Hepatocyte (in vitro differentiated cells): ENCODE measurements at regions not wholly inside any gene's neighbourhood (a gene's known extent, or its start where the extent isn't known, plus 50 kb on each side); places are given as distances from the start of the nearest gene placed in this dataset.

Source experiments
- DNase-seq: peaks from one replicate; pipeline ENCODE4 v3.0.0-alpha.2; 2016; ENCODE audit warnings: low spot score
- H2AFZ ChIP-seq: fragments of 200-600 bp; sonication (generic); 2 replicates; pipeline ENCODE4 v1.6.0; 2016; ENCODE audit warnings: antibody characterized with exemption, mild to moderate bottlenecking
- H3K27ac ChIP-seq: fragments of 200-600 bp; sonication (generic); 2 replicates; pipeline ENCODE4 v1.5.1; 2016; ENCODE audit warnings: mild to moderate bottlenecking
- H3K27me3 ChIP-seq: fragments of 200-600 bp; sonication (generic); 2 replicates; pipeline ENCODE4 v1.6.1; 2016
- H3K36me3 ChIP-seq: fragments of 200-600 bp; sonication (generic); replicated peaks from 2 replicates; pipeline ENCODE4 v1.5.1; 2016; ENCODE audit warnings: low read depth; ENCODE audit not compliant: insufficient read depth
- H3K4me1 ChIP-seq: fragments of 200-600 bp; sonication (generic); 2 replicates; pipeline ENCODE4 v1.5.1; 2016; ENCODE audit warnings: mild to moderate bottlenecking, moderate library complexity; ENCODE audit not compliant: insufficient read depth
- H3K4me2 ChIP-seq: fragments of 200-600 bp; sonication (generic); 2 replicates; pipeline ENCODE4 v1.6.0; 2016
- H3K4me3 ChIP-seq: fragments of 200-600 bp; sonication (generic); 2 replicates; pipeline ENCODE4 v1.5.1; 2016; ENCODE audit warnings: mild to moderate bottlenecking
- H3K79me2 ChIP-seq: fragments of 200-600 bp; sonication (generic); 2 replicates; pipeline ENCODE4 v1.6.0; 2017; ENCODE audit warnings: mild to moderate bottlenecking
- H3K9me2 ChIP-seq: fragments of 200-600 bp; sonication (generic); replicated peaks from 2 replicates; pipeline ENCODE4 v1.6.0; 2017; ENCODE audit warnings: mild to moderate bottlenecking; ENCODE audit not compliant: insufficient read depth
- H3K9me3 ChIP-seq: fragments of 200-600 bp; sonication (generic); 2 replicates; pipeline ENCODE4 v1.5.1; 2016; ENCODE audit warnings: low read depth, mild to moderate bottlenecking
- H4K20me1 ChIP-seq: fragments of 200-600 bp; sonication (generic); 2 replicates; pipeline ENCODE4 v1.6.0; 2016; ENCODE audit warnings: mild to moderate bottlenecking; ENCODE audit not compliant: insufficient read depth, poor library complexity, severe bottlenecking
- EZH2 ChIP-seq: fragments of 200-600 bp; sonication (generic); IDR thresholded peaks from 2 replicates; pipeline ENCODE4 v1.6.1; 2016; ENCODE audit warnings: antibody characterized with exemption, mild to moderate bottlenecking, borderline replicate concordance
- EZH2phosphoT487 ChIP-seq: fragments of 200-600 bp; sonication (generic); IDR thresholded peaks from one replicate; pipeline ENCODE4 v1.6.1; 2018; ENCODE audit warnings: antibody characterized with exemption, mild to moderate bottlenecking, low read depth, moderate library complexity; ENCODE audit not compliant: unreplicated experiment, severe bottlenecking
- WGBS: methylation state at CpG from one replicate; pipeline ENCODE4 v1.1.6; 2016; ENCODE audit warnings: low lambda C conversion rate; ENCODE audit errors: missing lambda C conversion rate; 5-methylcytosine and 5-hydroxymethylcytosine counted together
- TF ChIP-seq, protein P1 (sequence below): fragments of 200-600 bp; sonication (generic); IDR thresholded peaks from 2 replicates; pipeline ENCODE4 v1.5.1; 2016; ENCODE audit warnings: antibody characterized with exemption, mild to moderate bottlenecking; ENCODE audit not compliant: poor library complexity

DNA sequence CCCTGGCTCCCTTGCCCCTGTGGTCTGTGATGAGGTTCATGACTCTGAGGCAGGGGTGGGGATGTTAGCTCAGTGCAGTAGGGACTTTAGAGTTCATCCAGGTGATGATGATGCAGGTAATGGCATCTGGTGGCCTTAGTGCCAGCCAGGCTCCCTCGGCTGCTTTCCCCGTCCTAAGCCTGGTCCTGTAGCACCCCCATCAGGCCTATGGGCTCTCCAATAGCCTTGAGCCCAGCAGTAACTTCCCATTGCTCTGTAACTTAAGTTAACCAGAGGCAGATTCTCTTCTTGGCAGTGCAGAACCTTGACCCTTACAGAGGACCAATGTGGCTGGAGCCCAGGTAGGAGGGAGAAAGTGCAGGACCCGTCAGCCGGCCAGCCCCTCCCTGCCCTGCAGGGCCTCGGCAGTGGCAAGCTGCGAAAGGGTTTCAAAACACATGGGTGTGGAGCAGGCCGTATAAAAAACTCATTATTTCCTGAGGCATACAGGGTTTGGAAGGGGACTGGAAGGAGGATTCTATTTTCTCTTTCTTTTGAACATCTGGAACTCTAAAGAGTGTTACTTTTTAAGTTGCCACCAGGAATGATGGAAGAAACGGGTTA is 406.9 kb downstream of the CDH26 start:
- no peaks in the 10 kb centered on the region for H3K79me2 ChIP-seq
- H3K4me3 ChIP-seq, result no peak overlapping the region
- no peak overlapping the region for H2AFZ ChIP-seq
- H3K9me3 ChIP-seq, result no peaks in the 10 kb centered on the region
- no peak overlapping the region for H3K27ac ChIP-seq
- H3K9me2 ChIP-seq, result no peaks in the 10 kb centered on the region
- H4K20me1 ChIP-seq, result no peaks in the 10 kb centered on the region
- no peak for TF ChIP-seq EZH2
- TF ChIP-seq EZH2phosphoT487, result no peak
- TF ChIP-seq, protein P1, sequence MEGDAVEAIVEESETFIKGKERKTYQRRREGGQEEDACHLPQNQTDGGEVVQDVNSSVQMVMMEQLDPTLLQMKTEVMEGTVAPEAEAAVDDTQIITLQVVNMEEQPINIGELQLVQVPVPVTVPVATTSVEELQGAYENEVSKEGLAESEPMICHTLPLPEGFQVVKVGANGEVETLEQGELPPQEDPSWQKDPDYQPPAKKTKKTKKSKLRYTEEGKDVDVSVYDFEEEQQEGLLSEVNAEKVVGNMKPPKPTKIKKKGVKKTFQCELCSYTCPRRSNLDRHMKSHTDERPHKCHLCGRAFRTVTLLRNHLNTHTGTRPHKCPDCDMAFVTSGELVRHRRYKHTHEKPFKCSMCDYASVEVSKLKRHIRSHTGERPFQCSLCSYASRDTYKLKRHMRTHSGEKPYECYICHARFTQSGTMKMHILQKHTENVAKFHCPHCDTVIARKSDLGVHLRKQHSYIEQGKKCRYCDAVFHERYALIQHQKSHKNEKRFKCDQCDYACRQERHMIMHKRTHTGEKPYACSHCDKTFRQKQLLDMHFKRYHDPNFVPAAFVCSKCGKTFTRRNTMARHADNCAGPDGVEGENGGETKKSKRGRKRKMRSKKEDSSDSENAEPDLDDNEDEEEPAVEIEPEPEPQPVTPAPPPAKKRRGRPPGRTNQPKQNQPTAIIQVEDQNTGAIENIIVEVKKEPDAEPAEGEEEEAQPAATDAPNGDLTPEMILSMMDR, result no peak
- no peak for DNase-seq
- no peaks in the 10 kb centered on the region for H3K4me1 ChIP-seq
- 63% methylated on average over 8 of the region's 8 CpGs for WGBS
- no peaks in the 10 kb centered on the region for H3K36me3 ChIP-seq
- H3K4me2 ChIP-seq, result no peak overlapping the region
- H3K27me3 ChIP-seq, result no peaks in the 10 kb centered on the region

DNA sequence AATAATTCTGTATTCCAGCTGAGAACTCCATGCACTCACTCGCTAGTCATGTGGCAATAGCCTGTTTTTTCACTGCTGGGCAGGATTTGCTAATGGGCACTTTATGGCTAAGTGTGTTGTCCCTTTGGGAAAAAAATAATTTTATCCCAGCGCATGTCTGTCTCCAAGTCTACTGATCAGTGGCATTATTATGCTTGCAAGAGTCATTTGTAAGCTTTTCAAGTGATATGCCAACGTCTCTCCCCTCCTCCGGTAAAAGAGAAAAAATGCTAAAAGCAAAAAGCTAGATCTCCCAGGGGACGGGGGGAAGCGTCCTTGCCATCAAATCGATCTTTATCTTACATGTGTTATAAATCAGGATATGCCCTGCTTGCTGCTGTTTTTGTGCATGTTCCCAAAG is 407.7 kb downstream of the CDH26 start:
- no peak overlapping the region for H3K4me2 ChIP-seq
- no peak overlapping the region for H3K4me3 ChIP-seq
- H3K27me3 ChIP-seq, result no peaks in the 10 kb centered on the region
- DNase-seq, result no peak
- no peak overlapping the region for H2AFZ ChIP-seq
- no peaks in the 10 kb centered on the region for H3K9me2 ChIP-seq
- no peaks in the 10 kb centered on the region for H3K79me2 ChIP-seq
- WGBS, result 64% methylated on average over 7 of the region's 7 CpGs
- H3K36me3 ChIP-seq, result no peaks in the 10 kb centered on the region
- no peak overlapping the region for H3K27ac ChIP-seq
- no peaks in the 10 kb centered on the region for H3K4me1 ChIP-seq
- no peak for TF ChIP-seq EZH2phosphoT487
- no peaks in the 10 kb centered on the region for H3K9me3 ChIP-seq
- no peaks in the 10 kb centered on the region for H4K20me1 ChIP-seq

DNA sequence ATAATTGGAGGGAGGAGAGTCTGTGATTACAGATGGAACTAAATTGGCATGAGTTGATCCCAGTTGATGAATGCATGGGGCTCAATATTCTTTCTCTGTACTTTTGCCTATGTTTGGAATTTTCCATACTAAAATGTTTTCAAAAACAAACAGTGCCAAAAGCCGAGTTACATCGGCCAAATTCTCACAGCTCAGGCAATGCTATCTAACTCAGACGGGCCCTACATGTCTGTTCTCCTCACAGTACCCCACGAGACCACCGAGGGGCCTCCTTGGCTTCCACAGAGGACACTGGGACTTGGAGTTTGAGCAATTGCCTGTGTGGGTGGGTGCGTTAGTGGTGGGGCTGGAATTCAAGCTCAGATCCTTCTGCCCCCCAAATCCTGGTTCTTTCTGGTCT is 413.2 kb downstream of the CDH26 start:
- 84% methylated on average over 6 of the region's 6 CpGs for WGBS
- no peaks in the 10 kb centered on the region for H3K9me2 ChIP-seq
- no peak overlapping the region for H2AFZ ChIP-seq
- no peaks in the 10 kb centered on the region for H3K4me1 ChIP-seq
- H3K9me3 ChIP-seq, result no peaks in the 10 kb centered on the region
- no peak overlapping the region for H3K4me3 ChIP-seq
- no peaks in the 10 kb centered on the region for H3K27me3 ChIP-seq
- no peaks in the 10 kb centered on the region for H3K36me3 ChIP-seq
- DNase-seq, result no peak
- no peak overlapping the region for H3K27ac ChIP-seq
- H3K4me2 ChIP-seq, result no peak overlapping the region
- no peaks in the 10 kb centered on the region for H4K20me1 ChIP-seq
- no peaks in the 10 kb centered on the region for H3K79me2 ChIP-seq
- TF ChIP-seq, protein P1, result no peak
- TF ChIP-seq EZH2phosphoT487 (no peak), EZH2 (no peak)

DNA sequence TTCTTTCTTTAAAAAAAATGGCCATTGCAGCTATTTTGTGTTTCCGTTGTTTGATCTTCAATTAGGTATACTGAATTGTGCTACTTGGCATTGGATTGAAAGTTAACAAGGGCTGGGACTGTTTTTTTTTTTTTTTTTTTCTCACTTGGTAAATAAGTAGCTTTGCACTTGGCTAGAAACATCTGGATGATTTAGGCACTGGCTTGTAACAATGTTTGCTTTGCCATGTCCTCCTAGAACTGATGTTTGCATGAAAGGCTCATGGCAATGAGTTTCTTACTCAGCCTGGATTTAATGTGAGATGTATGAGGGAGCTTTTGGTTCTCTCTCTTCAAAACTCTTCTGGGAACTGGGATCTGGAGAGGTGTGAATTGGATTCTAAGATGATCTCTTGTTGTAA is 414.1 kb downstream of the CDH26 start:
- no peak overlapping the region for H3K4me3 ChIP-seq
- no peak for DNase-seq
- WGBS, result 74% methylated on average over 1 of the region's 1 CpG

More for the DNA sequence above, 414.1 kb downstream of the CDH26 start:
- no peaks in the 10 kb centered on the region for H3K4me1 ChIP-seq
- no peaks in the 10 kb centered on the region for H4K20me1 ChIP-seq
- H3K9me3 ChIP-seq, result no peaks in the 10 kb centered on the region
- no peaks in the 10 kb centered on the region for H3K9me2 ChIP-seq
- no peak overlapping the region for H3K27ac ChIP-seq
- H3K36me3 ChIP-seq, result no peaks in the 10 kb centered on the region
- H3K79me2 ChIP-seq, result no peaks in the 10 kb centered on the region
- TF ChIP-seq EZH2, result no peak
- TF ChIP-seq, protein P1, result no peak
- TF ChIP-seq EZH2phosphoT487, result no peak
- no peak overlapping the region for H3K4me2 ChIP-seq
- H3K27me3 ChIP-seq, result no peaks in the 10 kb centered on the region
- no peak overlapping the region for H2AFZ ChIP-seq
